Hematopoietic multipotent progenitor cell treated with erythropoietin and hydrocortisone succinate and interleukin-3 and kit ligand, for 8 days (in vitro differentiated cells): ENCODE measurements at regions not wholly inside any gene's neighbourhood (a gene's known extent, or its start where the extent isn't known, plus 50 kb on each side); places are given as distances from the start of the nearest gene placed in this dataset.
"Not testable (repeated sequence)": the region's sequence is repeated elsewhere in the genome, so short reads cannot be mapped to it uniquely, and the experiment has no call there.

Source experiments
- DNase-seq: peaks from one replicate; pipeline ENCODE4 v3.0.0-alpha.2; 2015

DNA sequence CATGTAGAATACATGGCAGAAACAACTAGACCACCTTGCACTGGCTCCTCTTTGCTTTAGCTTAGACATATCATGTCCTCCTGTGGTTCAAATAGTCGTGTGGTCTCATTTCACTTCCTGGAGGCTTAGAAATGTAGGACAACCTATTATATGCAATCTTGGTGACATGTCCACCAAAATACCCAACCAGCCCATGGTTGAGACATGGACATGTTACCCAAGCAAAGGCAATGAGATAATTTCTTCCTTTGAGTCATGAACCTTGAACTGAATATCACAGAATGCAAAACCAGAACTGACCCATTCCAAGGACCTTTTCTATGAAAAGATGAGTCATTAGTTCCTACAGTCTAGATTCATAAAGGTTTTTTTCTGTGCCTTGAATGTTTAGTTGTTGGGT, 309.0 kb upstream of the MDFIC2 start:
- no peak for DNase-seq

DNA sequence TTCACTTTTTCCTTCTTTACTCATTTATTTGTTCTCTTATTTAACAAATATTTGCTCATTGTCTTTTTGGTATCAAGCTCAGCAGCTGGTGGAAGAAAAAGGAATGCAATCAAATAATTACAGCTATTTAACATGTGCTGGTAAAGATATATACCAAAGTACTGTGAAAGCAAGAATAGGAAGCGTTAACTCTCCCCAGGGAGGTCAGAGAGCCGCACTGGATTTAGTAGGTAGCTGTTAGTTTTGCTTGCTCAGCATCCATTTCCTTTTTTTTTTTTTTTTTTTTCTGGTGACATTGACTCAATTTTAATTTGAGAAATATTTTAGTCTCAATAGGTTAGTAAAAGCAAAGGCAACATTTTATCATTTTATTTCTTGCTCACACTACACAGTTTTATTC, 308.5 kb upstream of the MDFIC2 start:
- DNase-seq: no peak

DNA sequence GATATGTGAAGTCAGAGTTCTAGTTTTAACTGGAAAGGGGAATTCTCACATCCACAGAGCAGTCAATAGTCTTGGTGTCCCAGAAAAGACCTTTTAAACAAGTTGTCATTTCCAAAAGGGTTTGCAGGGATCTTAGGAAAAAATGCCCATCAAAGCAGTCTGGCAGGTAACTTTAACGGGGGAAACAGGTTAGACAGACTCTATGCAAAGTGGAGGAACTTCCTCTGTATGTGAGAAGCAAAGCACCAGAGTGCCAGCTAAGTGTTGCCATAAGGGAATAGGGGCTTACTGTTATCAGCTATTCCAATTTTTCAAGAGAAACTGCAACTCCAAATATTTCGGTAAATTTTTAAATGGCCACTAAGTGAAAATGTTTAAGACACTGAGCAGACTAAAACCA, 307.9 kb upstream of the MDFIC2 start:
- no peak for DNase-seq

DNA sequence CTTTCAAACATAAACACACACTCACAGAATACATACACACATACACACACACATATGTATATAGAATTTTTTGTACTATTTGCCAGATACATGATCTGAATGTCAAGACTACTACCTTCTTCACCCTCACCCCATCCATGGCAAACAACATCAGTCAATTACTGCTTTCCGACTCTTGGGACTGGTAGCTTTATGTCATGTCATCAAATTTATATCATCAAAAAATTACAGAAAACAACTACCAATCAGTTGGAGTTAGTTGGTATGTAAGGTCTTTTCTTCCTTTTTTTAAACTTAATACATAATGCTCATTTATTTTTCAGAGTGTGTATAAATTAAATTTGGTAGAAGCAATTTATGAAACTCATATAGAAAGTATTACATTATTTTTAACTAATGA, 305.7 kb upstream of the MDFIC2 start:
- no peak for DNase-seq

DNA sequence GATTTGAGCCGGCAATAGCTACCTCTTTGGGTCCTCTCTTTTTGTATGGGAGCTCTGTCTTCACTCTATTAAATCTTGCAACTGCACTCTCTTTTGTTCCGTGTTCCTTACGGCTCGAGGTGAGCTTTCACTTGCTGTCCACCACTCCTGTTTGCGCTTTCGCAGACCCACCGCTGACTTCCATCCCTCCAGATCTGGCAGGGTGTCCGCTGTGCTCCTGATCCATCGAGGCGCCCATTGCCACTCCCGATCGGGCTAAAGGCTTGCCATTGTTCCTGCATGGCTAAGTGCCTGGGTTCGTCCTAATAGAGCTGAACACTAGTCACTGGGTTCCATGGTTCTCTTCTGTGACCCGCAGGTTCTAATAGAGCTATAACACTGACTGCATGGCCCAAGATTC, 304.9 kb upstream of the MDFIC2 start:
- DNase-seq: not testable (repeated sequence)

DNA sequence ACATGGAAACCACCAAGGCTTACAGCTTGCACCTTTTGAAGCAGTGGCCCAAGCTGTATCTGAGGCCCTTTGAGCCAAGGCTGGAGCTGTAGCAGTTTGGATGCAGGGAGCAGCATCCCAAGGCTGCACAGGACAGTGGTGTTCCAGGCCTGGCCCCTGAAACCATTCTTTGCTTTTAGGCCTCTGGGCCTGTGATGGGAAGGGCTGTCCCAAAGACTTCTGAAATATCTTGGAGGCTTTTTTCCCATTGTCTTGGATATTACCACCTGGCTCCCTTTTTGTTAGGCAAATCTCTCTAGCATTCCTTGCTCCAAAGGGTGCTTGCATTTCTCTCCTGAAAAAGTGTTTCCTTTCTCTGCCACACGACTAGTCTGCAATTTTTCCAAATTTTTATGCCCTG, 302.8 kb upstream of the MDFIC2 start:
- DNase-seq: no peak

DNA sequence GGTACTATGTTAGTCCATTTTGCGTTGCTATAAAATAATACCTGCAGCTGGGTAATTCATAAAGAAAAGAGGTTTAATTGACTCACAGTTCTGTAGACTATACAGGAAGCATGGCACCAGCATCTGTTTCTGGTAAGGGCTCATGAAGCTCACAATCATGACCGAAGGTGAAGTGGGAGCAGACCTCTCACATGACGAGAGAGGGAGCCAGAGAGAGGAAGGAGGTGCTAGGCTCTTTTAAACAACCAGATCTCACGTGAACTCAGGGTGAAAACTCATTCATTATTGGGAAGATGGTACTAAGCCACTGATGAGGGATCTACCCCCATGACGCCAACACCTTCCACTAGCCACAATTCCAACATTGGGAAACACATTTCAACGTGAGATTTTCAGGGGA, 301.7 kb upstream of the MDFIC2 start:
- no peak for DNase-seq

DNA sequence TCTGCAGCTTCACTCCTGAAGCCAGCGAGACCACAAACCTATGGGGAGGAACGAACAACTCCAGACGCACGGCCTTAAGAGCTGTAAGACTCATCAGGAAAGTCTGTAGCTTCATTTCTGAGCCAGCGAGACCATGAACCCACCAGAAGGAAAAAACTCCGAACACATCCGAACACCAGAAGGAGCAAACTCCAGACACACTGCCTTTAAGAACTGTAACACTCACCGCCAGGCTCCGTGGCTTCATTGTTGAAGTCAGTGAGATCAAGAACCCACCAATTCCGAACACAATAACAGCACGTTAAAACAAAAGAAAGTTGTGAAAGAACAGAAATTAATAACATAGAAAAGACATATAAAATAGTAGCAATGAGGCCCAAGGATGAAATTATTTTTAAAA, 300.5 kb upstream of the MDFIC2 start:
- no peak for DNase-seq

DNA sequence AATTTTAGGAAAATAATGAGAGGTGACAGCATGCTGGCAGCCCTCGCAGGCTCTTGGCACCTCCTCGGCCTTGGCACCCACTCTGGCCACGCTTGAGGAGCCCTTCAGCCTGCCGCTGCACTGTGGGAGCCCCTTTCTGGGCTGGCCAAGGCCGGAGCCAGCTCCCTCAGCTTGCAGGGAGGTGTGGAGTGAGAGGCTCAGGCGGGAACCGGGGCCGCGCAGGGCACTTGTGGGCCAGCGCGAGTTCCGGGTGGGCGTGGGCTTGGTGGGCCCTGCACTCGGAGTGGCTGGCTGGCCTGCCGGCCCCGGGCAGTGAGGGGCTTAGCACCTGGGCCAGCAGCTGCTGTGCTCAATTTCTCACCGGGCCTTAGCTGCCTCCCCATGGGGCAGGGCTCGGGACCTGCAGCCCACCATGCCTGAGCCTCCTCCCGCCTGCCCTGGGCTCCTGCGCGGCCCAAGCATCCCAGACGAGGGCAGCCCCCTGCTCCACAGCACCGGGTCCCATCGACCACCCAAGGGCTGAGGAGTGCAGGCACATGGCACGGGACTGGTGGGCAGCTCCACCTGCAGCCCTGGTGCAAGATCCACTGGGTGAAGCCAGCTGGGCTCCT, 299.3 kb upstream of the MDFIC2 start:
- not testable (repeated sequence) for DNase-seq

DNA sequence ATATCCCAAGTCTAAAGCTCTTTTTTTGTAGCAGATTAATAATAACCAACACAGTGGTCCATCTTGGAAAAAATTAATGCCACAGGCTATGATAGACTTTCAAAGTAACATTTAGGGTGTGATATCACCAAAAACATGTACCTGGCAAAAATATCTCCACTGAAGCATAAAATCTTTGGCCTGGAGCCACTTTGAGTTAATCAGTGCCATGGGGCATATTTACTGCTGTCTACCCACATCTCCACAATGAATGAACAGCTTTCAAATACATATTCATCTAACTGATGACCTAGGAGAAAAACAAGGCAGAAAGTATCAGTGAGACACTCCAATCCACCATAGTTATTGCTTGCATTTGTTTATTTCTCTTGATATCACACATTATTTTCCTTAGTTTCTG, 296.0 kb upstream of the MDFIC2 start:
- no peak for DNase-seq

DNA sequence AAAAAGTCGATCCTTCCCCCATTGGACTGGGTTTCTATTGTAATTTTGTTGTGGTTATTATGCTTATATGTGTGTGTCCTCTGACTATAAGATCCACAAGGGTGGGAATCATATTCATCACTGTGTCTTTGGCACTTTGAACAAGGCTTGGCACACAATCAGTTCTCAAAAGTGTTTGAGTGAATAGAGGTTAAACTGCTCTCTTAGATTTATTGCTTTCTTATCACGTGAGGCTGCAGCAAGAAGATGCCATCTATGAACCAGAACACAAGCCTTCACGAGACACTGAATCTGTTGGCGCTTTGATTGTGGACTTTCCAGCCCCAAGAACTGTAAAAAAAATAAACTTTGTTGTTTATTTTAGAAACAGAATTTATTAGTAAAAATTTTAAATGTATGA, 295.0 kb upstream of the MDFIC2 start:
- no peak for DNase-seq

DNA sequence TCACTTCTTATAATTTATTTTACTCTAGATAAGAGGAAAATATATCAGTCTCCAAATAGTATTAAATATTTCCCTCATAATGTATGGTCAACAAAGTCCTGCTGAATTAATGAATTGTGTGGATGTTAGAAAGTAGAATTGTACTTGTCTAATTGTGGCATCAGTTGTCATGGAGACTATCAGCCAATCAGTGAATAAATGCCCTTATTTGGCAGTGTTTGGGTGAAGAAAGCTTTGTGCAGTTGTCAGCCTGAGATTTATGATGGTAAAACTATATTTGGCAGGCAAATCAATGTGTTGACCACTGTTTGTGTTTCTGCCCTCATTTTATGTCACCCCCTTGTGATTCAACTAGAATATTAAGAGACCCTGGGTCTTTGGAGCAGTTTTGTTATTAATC, 293.6 kb upstream of the MDFIC2 start:
- peak; percentile 2 for DNase-seq

DNA sequence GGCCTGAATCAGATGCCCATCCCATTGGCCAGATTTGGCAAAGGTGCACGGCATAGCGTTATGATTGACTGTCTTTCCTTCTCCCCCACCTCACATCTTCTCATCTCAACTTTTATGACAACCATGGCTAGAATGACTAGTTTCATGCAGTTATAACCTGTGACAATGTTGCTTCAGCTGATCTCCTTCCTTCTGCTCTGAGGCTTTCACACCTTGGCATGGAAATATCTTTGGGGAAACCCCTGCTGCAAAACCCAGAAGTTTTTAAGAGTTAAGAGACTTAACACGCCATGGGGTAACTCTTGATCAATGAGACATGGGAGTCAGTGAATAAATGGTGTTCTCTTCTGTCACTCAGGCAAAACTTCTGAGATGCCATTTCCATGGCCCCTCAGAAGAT, 290.7 kb upstream of the MDFIC2 start:
- DNase-seq: no peak

DNA sequence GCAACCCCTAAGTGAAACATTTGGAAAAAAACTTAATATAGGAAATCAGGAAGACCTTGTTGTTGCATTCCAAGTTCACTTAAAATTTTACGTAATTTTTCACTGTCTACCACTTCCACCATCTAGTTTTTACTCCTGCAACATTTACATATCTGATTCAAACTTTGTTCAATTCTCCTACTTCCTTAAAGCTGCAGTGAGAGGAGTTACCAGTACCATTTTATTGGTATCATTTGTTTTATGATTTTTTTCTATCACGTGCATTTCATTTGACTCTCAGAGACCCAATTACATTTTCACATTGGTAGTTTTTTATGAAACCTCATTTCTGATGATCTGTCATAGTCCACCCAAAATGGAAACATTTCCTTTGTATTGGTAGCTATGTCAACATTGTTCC, 284.9 kb upstream of the MDFIC2 start:
- no peak for DNase-seq

DNA sequence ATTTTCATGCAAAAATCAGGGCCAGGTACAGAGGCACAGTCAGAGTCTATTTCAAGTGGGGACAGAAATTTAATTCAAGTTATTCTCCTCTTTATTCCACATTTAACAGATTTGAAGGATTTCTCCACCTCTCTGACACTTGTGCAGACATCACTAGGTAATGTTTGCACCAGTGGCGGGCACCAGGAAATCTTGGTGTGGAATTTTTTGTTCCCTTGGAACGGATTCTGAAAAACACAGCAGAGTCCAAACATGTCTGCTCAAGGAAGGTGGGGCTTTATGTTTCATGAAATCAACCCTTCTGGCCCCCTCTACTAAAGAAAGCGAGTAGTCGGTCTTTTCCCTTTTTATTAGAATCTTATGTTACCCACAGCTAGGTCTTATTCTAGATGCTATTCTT, 271.2 kb upstream of the MDFIC2 start:
- no peak for DNase-seq

DNA sequence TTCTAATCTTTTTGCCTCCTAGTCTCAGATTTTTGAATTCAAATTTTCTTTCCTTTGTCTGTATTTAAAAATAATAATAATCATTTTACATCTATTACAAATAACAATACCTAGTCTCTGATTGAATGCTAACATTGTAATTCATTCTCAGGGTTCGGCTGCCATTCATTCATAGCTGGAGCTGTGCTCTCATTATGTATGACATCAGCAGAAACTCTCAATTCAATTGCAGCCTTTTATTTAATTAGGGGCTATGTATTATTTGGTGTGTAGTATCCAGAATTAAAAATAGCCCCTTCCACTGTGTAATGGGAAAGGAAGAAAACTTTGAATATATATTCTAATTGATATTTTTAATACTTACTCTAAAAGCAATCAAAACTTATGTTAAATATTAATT, 270.4 kb upstream of the MDFIC2 start:
- DNase-seq: no peak

DNA sequence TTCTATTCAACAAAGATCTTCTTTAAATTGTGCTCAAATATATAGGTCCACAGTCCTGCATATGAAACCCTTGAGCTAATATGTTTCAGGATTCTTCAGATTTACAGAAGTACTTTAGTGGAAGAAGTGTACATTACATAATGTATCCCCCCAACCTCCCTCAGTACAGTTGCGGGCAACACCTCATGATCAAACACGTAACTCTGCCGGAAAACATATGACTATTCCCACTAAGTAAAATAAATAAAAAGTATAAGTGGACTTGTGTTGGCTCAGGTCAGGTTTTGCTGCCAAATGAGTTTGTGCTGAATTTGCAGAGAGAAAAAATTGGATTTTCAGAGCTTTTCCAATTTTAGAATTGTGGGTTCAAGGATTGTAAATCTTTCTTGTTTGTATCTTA, 267.6 kb upstream of the MDFIC2 start:
- DNase-seq: no peak

DNA sequence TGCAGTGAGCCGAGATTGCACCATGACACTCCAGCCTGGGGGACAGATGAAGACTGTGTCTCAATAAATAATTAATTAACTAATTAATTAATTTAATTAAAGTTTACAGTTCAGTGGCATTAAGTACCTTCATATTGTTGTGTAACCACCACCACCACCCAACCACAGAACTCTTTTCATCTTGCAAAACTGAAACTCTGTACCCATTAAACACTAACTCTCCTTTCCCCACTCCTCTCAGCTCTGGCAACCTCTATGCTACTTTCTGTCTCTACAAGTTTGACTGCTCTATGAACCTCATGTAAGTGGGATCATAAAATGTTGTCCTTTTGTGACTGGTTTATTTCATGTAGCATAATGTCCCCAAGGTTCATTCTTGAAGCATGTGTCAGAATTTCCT, 259.3 kb upstream of the MDFIC2 start:
- DNase-seq: no peak

DNA sequence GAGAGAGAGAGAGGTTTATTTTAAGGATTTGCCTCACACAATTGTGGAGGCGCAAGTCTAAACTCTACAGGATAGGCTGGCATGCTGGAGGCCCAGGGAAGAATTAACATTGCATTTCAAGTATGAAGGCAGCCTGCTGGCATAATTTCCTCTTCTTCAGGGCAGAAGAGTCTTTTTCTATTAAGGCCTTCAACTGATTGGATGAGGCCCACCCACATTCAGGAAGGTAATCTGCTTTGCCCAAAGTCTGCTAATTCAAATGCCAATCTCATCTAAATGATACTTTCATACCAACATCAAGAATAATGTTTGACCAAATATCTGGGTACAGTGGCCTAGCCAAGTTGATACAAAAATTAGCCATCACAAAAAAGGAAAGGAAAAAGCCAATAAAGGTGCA, 258.1 kb upstream of the MDFIC2 start:
- no peak for DNase-seq

DNA sequence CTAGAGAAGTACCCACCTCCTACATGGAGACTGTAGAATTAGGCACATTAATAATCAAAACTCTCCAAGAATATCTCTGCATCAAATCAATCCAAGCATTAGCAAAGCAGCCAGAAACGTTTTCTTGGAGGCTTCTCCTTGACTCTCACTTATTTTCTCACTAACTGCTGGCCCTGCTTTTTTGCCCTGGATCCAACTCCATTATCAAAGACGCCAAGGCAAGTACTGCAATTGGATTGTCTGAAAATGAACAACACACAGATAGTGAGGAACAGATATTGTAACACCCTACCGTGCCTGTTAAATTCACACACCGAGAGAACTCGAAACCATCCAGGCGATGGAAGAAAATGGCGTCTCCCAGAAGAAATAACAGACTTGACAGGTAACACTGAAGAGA, 256.2 kb upstream of the MDFIC2 start:
- no peak for DNase-seq

DNA sequence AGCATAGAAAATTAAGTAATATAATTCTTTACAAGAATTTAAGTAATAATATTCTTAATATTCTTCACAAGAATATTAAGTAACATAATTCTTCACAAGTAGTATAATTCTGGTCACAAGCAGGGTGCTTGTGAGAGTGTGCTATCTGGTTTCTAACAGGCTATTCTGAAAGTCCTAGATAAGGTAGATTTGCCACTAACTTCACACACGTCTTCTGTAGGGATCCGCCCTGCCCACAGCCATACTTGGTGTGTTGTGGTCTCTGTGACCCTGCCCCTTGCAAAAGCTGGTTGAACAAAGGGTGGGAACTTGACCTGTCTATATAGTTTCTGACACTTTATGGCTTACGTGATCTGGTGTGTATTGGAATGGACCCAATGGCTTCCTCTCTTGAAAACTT, 253.4 kb upstream of the MDFIC2 start:
- DNase-seq: peak; percentile 90

DNA sequence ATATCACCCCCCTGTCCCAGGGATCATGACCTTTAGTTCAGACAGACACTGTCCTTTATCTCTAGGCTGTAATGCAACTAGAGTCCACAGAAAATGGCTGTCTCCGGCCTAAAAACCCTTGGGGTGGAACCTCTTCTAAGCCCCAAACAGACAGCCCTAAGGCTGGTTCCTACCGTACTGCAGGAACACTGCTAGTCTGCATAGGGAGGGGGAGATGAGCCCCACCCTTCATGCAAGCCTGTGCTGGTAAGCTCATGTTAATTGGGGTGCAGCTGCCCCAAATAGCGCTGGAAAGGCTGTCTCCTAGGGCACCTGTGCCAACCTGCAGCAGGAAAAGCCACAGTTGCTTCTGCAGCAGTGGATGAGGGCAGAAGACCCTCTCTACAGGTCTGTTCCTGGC, 252.1 kb upstream of the MDFIC2 start:
- no peak for DNase-seq

DNA sequence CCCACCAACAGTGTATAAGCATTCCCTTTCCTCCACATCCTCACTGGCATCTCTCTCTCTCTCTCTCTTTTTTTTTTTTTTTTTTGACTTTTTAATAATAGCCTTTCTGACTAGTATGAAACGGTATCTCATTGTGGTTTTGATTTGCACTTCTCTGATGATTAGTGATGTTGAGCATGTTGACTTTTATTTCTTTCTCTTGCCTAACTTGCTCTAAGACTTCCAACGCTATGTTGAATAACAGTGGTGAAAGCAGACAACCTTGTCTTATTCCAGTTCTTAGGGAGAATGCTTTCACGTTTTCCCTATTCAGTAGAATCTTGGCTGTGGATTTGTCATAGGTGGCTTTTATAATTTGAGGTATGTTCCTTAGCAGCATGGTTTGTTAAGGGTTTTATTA, 249.4 kb upstream of the MDFIC2 start:
- DNase-seq: no peak

DNA sequence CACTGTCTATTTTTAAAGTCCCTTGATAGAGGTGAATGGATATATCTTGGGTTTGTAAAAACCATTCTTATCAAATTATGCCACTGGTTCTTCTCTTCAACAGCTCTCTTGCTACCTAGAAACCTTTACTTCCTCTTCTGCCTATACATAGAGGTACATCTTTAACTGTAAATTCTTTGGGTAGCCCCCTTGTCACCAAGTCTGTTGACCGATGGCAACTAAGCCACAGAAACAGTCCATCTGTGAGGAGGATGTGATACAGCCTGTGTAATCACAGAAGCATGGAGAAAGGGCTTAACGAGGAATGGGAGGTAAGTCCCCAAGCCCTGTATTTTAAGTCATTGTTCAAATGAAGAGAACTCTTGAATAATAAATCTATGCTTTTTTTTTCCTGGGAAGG, 246.5 kb upstream of the MDFIC2 start:
- DNase-seq: peak; percentile 7

DNA sequence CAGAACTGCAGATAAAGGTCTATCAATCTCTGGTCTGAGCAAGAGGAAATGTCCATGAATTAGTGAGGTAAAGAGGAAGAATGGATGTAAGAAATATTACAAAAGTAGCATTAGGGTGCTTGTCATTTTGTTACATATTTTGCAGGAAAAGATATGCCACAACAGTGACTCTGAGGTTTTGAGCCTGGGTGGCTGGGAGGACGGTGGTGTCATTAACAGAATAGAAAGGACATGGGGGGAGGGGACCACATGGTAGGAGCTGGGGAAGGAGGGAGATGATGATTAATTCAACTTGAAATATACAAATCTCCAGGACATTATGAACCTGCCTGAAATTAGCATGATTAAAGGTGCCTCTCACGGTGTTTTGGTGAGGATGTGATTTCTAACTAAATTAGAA, 245.5 kb upstream of the MDFIC2 start:
- peak; percentile 20 for DNase-seq

DNA sequence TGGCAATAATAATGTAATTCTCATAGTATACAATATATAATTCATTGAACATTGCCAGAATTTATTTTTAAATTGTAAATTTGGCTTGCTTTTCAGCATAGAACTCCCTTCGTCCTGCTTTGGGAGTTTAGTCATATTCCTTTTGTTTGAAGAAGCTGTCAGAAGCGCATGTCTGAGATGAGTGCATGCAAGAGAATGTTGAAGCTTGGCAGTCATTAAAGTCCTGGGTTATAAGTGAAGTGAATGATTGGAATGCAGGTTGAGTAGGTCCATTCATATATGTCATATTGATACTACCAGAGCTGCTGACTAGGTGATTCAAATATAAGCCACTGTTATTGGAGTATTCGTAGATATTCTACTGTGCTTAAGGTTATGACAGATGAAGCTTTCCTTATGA, 243.6 kb upstream of the MDFIC2 start:
- no peak for DNase-seq
